HG03378 (cell line): ENCODE measurements at regions not wholly inside any gene's neighbourhood (a gene's known extent, or its start where the extent isn't known, plus 50 kb on each side); places are given as distances from the start of the nearest gene placed in this dataset.
"Not testable (repeated sequence)": the region's sequence is repeated elsewhere in the genome, so short reads cannot be mapped to it uniquely, and the experiment has no call there.

Experiments
- ATAC-seq: cut with Tn5 transposase; IDR thresholded peaks from one replicate; pipeline ENCODE4 v1.9.1; 2021; ENCODE audit warnings: mild to moderate bottlenecking, moderate library complexity; ENCODE audit not compliant: unreplicated experiment

DNA sequence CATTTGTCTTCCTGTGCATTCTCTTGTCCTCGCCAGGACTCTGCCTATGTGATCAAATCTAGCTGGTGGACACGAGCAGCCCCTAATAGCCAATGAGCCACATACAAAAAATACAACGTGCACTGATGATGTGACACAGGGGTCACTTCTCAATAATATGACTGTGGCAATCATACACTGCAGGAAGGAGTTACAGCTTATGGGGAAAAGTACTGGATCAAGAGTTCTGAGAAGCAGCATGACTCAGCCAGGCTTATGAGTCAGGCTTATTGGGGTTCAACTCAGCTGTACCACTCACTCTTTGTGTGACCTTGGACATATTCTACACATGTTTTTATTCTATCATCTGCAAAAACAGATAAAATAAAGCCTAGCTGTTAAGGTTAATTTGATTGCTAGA is 889.4 kb upstream of the TENM4 start:
- ATAC-seq = no peak

DNA sequence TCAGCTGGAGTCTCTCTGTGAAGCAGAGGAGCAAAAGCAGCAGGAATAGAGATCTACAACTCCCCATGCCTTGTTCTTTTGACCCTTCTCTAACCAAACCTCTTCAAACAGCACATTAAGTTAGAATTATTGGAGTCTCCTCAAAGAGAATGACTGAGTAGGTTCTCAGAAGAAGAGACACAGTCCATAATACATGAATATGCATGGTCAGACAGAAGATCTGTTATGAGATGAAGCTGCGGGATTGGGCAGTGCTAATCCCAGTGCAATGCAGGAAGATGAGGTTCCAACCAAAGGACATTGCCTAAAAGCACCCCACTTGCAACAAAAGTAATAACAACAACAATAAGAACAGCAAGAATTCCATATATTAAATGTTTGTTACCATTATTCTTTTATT is 887.9 kb upstream of the TENM4 start:
- no peak for ATAC-seq

GRCh38 chr11:80327956-80328614 is 887.3 kb upstream of the TENM4 start:
- ATAC-seq = no peak

DNA sequence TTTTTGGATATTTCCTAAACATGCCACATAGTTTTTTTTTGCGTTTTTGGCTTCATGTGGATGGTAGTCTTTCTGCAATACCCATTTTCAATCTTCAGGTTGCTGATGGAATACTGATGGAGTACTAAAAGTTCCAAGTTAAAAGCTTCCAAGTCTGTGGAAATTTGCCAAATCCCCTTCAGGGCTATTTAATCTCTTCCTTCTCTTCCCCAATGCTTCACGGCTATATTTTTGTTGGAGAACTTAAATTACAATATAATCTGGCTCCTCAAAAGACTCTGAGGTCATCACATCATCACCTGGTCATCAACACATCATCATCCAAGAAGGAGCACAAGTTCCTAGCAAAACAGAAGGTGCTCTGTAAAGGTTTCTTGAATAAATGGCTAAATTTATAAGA is 881.0 kb upstream of the TENM4 start:
- no peak for ATAC-seq

GRCh38 chr11:80320765-80321164 is 879.9 kb upstream of the TENM4 start:
- no peak for ATAC-seq

- ATAC-seq = no peak
Measured at GRCh38 chr11:80320226-80320625, 879.4 kb upstream of the TENM4 start.

- ATAC-seq = no peak
Measured at GRCh38 chr11:80317612-80318011, 876.8 kb upstream of the TENM4 start.

DNA sequence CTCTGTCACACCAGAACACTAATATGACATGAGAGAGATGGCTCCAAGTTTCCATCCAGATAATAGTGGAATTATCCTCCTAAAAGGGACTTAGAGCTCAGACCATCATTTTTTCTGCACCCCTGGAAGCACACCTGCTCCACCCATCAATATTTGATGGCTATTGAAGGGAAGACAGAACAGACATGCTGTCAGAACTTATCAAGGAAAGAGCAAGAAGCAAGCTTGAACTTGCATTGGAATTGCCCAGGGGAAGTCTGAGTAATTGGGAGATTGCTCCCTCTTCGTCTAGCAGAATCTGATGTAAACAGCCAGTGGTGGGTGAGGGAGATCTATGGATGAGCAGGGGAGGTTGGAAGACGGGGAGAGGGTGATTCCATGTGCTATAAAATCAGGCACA is 874.4 kb upstream of the TENM4 start:
- ATAC-seq = no peak

GRCh38 chr11:80309301-80309700 is 868.5 kb upstream of the TENM4 start:
- no peak for ATAC-seq

GRCh38 chr11:80307676-80308075 is 866.8 kb upstream of the TENM4 start:
- no peak for ATAC-seq

GRCh38 chr11:80297858-80298632 is 857.2 kb upstream of the TENM4 start:
- ATAC-seq = no peak

DNA sequence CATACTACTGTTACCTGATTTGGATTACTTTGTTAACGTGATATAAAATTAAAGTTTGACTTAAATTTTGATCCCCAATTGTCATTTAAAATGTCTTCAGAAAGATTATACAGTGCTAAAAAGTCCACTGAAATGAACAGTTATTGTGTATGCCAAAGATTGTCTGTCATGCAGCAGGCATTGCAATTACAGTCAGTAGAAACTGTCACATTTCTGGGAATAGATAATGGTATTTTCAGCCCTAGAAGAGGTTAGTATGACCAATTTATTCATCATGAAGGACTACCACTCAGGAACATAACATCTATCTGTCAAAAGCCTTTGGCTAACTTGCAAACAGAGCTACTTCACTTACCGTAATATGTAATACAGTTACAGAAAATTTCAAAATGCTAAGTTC is 852.5 kb upstream of the TENM4 start:
- no peak for ATAC-seq

GRCh38 chr11:80284946-80285785 is 844.3 kb upstream of the TENM4 start:
- ATAC-seq = no peak

- no peak for ATAC-seq
Measured at GRCh38 chr11:80282643-80283042, 841.8 kb upstream of the TENM4 start.

GRCh38 chr11:80281194-80281593 is 840.4 kb upstream of the TENM4 start:
- no peak for ATAC-seq

DNA sequence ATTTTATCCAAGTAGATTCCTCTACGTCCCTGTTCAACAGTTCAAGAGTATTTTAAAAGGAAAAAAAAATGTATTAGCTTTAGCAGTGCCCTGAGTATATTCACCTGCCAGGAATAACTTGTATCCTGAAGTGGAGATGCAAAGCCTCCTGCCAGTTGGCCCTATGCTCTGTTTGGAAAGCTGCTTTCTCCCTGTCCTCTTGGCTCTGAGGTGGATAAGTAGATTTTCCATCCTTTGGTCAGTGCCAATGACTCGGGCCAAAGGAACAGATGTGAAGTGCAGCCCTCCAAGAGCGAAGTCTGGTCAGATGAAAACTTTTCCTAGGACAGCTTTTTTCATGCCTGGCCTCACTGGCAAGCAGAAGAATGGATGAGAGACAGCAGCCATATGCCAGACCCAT is 839.9 kb upstream of the TENM4 start:
- ATAC-seq = no peak

DNA sequence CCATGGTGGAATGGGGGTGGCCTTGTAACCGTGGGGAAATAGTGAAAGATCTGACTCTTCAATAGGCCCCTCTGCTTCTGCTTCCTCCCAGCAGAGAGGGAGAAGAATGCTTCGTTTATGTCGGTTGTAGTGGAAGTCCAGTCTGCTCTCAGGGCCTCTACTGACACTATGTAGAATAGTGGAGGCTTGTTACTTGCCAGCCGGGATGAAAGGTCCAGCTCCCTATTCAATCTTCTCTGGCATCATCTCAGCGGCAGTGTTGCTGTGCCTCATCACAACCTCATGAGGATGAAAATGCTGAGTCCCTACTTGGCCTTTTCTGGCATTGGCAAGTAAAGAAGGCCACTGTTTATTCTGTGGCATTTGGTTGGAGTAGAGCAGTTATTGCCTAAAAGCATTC is 820.9 kb upstream of the TENM4 start:
- ATAC-seq = no peak

DNA sequence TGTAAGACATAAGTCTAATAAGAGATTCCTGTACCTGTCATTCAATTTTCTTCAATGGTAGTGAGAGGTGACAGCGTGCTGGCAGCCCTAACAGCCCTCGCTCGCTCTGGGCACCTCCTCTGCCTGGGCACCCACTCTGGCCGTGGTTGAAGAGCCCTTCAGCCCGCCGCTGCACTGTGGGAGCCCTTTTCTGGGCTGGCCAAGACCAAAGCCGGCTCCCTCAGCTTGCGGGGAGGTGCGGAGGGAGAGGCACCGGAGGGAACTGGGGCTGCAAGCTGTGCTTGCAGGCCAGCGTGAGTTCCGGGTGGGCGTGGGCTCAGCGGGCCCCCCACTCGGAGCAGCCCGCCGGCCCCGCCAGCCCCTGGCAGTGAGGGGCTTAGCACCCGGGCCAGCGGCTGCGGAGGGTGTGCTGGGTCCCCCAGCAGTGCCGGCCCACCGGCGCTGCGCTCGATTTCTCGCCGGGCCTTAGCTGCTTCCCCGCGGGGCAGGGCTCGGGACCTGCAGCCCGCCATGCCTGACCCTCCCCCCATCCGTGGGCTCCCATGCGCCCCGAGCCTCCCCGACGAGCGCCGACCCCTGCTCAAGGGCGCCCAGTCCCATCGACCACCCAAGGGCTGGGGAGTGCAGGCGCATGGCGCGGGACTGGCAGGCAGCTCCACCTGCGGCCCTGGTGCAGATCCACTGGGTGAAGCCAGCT is 816.6 kb upstream of the TENM4 start:
- ATAC-seq = not testable (repeated sequence)

GRCh38 chr11:80255021-80255420 is 814.2 kb upstream of the TENM4 start:
- no peak for ATAC-seq

DNA sequence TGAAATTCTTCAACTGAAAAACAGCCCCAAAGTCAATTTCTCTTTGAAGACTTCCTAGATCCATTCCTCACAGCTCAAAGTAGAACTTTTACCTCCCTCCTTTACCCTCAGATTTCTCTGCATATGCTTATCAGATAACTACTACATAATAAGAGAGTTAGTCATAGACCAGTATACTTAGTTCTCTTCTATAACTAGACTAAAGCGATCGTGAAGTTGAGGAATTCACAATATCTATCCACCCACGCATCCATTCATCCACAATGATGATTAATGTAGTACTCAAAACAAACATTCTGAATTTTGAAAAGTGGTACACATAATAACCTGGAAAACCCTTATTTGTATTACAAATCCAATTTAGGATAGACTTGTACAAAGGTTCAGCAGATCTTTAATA is 800.9 kb upstream of the TENM4 start:
- no peak for ATAC-seq

GRCh38 chr11:80240245-80240644 is 799.4 kb upstream of the TENM4 start:
- no peak for ATAC-seq
